Amniotic epithelial cell (primary cell): ENCODE measurements at regions not wholly inside any gene's neighbourhood (a gene's known extent, or its start where the extent isn't known, plus 50 kb on each side); places are given as distances from the start of the nearest gene placed in this dataset.
A peak's percentile ranks its signal among the peaks of the same experiment; 100 is the strongest.

ENCODE experiments used
- DNase-seq: peaks from one replicate; pipeline ENCODE4 v3.0.0-alpha.2; 2010; ENCODE audit warnings: low read depth

DNA sequence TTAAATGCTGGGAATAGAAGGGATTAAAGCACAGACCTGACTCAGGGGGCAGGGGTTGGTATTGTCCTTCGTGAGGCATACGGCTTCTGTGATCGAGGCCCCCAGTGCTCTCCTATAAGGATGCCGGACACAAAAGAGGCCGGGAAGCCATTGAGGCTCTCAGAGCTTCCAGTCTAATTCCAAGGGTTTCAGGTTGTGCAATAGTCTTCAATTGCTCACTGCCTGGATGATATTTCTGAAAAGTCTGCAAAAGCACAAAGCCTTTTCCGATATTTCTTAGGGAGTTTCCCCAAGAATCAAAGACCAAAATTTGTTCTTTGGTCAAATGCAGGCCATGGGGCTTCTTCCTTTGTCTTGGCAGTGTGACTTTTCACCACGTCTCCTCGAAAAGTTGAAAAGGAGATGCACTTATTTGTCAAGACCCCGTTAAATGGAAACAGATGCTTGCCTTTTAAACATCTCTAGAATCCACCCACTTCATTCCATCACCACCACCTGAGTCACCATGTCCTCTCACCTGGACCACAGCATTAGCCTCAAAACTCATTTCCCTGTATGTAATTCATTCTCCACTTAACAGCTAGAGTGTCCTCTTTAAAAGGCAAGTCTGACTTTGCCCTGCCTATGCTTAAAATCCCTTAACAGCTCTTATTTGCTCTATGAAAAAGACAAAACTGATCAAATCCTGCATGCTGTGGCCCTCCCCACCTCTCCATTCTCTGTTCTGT, 134.8 kb upstream of the NAMPT start:
- DNase-seq, result peak; percentile 49

DNA sequence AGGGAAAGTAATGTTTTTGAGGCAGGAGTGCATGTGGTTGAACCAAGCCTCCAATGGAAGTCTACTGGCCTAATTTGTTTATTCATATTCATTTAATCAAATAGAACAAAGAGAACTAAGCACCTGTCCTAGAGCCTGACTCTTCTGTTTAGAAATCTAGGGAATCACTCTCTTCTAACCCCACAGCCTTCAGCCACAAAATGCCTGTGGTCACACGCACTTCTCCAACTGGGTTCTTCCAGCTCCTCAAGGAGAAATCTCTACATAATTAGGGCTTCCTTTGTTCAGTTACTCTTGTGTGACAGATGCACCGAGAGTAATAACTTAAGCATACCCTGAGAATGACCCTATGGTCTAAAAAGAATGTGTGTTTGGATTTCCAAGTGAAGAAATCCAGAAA, 133.7 kb upstream of the NAMPT start:
- peak; percentile 96 for DNase-seq

DNA sequence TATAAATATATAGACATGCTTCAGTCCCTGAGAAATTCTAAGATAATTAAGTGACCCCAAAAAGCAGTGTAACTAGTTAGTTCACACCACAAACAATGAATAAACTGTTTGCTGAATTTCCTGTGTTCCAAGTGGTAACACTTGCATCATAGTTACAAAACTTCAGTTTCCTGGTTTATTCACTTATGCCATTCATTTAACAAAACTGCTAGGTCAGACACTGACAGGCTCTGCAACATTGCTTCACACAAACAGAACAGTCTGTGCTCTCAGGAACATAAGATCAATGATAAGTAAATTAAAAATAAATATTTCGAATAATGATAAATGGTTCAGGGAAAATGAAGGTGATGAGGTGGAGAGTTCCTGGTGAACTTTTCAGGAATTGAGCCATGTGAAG, 133.3 kb upstream of the NAMPT start:
- DNase-seq, result peak; percentile 98

DNA sequence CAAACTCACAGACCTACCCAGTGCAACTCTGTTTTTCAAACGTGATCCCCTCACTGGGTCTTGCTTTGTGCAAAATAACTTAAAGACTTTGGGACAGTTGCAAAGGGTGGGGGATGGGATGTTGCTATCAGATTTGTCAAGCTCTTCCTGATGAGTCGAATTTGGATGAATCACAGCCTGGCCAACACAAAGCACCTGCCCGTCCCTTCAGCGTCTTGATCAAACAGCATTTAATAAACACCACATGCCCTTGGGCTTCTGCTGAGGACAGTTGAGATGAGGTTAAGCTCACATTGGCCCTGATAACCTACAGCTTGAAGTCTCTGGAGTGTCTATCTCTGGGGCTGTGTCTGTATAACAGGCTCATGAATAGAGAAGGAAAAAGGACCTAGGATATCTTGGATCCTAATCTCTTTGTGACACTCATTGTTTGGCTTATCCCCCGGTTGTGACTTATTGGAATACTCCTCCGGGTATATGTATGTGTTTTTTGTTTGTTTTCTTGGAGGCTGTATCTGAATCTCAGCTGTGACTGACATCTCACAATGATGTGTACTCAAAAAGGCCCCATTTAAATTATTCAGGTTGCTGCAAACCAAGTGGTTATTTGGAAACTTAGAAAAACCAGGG, 132.6 kb upstream of the NAMPT start:
- peak; percentile 57 for DNase-seq

DNA sequence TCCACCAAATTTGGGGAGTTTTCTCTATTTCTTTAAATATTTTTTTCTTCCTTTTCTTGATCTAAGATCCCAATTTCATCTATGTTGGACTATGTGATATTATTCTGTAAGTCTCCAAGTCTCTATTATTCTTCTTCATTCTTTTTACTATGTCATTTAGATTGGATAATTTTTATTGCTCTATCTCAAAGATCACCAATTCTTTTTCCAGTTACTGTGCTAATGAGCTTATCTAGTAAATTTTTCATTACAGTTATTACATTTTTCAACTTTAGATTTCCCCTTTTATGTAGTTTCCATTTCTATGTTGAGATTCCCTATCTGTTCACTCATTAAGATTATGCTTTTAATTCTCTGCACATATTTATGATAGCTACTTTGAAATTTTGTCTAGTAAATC, 131.6 kb upstream of the NAMPT start:
- DNase-seq, result no peak

DNA sequence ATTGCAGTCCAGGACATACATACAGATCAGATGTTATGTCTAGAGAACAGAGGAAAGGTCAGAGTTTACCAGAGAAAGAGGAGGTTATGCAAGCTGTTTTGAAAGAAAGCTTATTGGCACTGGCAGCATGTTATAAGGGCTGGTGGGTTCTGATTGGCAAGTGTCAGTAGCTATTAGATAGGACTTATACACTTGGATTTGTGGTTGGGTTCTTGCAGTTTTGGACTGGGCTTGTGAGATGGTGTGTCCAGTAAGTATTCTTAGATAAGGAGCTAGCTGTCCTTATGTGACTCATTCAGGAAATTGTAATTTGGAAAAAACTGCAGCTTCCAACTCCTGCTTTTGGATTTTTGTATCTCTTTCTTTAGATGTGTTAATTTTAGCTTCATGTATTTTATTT, 130.7 kb upstream of the NAMPT start:
- peak; percentile 44 for DNase-seq

DNA sequence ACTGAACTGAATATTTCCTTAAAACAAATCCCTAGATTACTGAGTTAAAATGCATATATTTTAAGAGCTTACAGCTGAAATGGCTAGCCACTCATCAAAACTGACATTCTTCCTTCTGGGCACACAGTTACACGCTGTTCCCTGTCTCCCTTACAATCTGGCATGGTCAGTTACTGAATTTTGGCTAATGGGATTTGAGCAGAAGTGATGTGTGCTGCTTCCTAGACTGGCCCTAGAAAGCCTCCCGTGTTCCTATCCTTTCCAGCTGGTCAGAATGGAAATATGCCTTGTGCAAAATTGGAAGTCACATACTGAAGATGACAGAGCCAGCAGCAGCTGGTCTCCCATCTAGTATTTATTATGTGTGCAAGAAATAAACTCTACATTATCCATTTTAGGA, 128.7 kb upstream of the NAMPT start:
- no peak for DNase-seq

DNA sequence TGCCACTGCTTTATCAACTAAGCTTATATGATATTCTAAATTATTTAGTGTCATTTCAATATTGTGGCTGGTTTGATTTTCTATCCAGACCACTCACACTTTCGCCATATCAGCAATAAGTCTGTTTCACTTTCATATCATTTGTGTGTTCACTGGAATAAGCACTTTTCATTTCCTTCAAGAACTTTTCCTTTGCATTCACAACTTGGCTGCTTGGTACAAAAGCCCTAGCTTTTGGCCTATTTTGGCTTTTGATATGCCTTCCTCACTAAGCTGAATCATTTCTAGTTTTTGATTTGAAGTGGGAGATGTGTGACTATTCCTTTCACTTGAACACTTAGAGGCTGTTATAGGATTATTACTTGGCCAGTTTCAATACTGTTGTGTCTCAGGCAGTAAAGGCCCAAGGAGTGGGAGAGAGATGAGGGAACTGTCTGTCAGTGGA, 120.9 kb upstream of the NAMPT start:
- no peak for DNase-seq

DNA sequence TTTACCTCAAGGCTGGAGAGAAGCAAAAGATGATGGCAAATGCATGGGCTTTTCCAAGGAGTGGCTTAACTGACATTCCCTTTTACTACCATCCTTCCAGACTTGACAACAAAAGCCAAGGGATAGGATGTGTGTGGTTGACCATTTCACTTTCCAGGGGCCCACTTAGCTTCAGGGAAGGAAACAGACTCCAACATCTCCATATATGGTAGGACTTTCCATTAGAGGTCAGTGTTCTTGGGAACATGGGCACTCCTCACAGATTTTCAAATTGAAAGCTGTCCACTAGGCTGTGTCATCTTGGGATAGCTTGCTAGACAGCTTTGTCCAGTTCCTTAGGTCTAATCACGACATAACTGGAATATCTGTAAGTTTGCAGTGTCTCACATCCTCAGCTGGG, 118.1 kb upstream of the NAMPT start:
- no peak for DNase-seq

DNA sequence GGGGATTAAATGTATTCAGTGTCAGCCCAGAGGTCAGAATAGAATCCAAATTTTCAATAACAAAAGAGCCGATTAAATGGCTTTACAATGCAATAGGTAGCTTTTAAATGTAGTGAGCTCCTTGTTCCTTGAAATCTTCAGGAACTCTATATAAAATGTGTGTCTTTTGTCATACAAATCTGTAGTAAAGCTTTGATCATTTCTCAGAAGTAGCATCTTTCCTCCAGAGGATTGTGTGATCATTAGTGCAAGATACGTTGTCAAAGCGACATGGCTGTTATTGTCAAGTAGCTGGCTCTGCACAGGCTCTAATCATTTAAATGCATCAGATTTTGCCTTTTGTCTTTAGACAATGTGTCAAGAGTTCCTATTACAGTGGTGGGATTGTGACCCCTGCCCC, 116.1 kb upstream of the NAMPT start:
- DNase-seq, result no peak

DNA sequence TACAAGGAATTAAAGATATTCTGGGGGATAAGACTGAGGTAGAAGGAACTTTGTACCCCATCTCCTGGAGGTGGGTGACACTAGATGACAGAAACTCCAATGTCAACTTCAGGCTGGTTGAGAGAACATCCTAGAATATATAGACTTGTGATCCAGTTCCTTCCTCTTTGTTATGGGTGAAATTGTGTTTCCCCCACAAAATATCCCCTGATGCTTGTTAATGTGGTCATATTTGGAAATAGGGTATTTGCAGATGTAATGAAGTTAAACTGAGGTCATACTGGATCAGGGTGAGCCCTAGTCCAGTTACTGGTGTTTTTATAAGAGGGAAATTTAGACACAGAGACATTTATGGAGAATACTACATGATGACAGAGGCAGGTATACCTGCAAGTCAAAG, 114.0 kb upstream of the NAMPT start:
- no peak for DNase-seq

DNA sequence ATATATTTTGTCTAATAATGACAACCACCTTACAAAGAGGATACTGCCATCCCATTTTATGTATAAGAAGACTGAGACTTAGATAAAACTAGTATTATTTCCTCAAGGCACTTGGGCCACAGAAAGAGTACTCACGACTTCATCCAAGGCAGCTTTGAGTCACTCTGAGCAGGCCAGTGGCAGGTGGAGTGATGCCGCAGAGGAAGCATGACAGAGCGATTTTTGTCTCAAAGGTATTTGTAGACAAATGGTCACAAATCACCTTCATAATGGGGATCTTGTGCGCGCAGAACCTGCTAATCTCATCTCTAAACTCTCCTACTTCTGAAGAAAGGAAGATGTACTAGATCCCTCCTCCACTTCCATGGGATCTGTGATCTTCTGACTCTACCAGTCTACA, 113.2 kb upstream of the NAMPT start:
- DNase-seq, result no peak

DNA sequence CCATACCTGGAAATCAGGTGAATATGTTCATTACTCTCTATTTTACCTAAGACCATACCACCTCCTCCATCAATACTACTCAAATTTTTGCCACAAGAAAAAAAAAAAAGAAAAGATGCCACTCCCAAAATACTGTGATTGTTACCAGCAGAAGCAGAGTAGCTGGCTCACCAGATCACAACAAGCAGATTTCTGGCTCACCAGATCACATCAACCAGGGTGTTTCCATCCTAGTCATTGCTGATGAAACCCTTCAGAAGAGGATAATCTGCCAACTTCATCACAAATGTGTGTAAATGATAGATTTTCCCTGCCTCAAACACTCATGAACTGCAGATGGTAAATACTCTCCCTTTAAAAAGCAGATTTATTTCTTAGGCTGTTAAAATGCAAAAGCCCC, 109.7 kb upstream of the NAMPT start:
- DNase-seq, result no peak

DNA sequence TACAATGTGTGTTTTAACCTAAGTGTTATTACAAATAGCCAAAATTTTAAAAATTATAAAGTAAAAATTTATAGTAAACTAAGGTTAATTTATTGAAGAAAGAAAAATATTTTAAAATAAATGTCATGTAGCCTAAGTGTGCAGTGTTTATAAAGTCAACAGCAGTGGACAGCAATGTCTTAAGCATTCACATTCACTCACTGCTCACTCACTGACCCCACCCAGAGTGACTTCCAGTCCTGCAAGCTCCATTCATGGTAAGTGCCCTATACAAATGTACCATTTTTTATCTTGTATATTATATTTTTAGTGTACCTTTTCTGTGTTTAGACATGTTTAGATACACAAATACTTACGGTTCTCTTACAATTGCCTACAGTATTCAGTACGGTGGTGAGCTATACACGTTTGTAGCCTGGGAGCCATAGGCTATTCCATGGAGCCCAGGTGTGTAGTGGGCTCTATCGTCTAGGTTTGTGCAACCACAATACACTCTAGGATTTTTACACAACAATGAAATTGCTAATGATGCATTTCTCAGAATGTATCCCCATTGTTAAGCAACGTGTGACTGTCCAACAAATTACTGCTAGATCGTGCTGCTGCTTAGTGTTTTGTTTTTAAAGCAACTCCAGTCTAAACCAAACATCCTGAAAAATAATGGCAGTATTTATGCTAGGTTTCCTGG, 108.9 kb upstream of the NAMPT start:
- DNase-seq, result no peak

DNA sequence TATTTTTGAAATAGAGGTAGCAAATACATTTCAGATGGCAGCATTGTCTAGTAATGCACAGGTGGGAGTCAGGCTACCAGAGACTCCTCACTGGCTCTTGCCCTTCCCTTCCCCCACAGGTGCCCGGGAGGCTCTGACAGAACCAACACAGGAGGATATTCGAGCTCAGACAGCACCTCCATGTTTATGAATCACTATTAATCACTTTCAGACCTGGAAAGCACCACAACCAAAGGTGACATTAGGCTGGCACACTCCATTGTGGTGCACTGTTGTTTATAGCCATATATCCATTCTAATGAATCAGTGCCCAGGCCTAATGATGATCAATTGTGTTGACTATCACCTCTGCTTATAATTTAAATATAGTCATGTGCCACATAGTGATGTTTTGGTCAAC, 107.8 kb upstream of the NAMPT start:
- DNase-seq, result no peak

DNA sequence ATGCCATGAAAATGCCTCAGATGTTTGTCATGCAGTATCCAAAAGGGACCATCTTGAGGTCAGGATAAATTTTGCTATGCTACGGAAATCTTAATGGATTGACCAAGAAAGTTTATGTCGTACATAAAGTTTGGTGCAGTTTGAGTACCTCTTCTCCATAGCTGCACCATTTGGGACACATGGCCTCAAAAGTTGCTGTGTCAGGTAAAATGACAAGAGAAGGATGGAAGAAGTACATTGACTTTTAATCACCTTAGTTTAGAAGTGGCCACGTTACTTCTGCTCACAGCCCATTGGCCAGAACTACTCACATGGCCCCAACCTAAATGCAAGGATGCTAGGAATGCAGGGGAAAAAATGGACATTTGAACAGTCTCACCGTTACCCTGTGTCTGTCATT, 107.4 kb upstream of the NAMPT start:
- no peak for DNase-seq

DNA sequence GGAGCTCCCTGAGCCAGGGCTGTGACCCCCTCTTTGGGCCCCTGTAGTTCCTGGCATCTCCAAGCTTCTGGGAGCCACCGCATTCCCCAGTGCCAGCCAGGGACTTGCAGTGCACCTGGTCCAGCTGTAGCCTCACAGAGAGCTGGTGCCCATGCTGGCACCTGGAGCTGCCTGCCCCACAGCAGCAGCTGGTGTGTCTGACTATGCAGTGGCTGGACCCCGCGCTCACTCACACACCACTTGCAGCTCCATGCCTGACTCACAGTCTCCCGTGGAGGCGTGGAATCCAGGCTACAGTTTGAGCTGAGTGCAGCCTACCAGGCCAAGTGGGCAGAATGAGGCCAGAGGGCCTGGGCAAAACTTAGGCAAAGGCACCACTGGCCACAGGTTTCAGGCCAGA, 102.2 kb upstream of the NAMPT start:
- DNase-seq, result no peak

DNA sequence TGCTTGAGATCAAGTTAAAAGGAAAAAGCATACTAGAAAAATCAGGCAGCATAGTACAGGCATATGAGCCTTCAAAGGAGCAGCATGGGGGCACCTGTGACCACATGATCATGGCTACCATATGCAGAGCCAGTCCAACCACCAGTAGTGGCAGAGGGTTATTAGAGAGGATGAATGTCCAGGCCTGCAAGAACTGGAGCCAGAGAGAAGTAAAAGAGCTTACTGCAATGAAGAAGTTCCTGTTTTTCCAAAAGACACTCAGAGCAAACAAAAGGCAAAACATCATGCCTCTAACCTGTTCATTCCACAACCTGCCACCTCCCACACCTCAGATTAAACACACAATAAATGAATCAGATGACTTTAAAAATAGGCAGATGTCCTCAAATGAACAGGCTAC, 99.6 kb upstream of the NAMPT start:
- DNase-seq, result no peak

DNA sequence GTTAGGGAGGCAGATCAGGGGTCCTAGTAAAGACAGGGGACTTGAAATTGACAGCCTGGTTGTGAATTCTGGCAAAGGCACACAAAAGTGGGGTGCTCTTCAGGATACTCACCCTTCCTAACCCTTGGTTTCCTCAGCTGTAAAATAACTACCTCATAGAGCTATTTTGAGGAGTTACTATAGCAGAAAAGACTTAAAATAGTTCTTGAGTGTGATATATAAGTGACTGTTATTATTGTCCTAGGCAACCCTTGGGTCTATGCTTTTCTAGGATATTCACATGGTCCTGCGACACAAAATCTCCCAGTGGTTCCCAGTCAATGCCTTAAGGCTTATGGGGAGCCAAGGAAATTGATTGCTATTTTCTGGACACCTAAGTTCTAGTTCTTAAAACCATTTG, 98.1 kb upstream of the NAMPT start:
- DNase-seq, result no peak

DNA sequence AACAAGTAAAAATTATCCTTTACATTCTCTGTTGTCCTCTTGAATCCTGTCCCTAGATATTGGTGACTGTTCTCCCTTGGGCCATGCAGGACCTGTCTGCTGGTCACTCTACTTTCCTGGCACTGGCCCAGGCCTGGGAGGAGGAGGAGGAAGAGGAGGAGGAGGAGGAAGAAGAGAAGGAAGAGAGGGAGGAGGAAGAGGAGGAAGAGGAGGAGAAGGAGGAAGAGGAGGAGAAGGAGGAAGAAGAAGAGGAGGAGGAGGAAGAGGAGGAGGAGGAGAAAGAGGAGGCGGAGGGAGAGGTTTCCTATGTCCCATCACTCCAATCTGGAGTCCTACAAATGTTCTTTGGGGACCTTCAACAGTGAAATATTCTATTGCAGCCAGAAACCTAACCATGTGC, 97.3 kb upstream of the NAMPT start:
- no peak for DNase-seq

DNA sequence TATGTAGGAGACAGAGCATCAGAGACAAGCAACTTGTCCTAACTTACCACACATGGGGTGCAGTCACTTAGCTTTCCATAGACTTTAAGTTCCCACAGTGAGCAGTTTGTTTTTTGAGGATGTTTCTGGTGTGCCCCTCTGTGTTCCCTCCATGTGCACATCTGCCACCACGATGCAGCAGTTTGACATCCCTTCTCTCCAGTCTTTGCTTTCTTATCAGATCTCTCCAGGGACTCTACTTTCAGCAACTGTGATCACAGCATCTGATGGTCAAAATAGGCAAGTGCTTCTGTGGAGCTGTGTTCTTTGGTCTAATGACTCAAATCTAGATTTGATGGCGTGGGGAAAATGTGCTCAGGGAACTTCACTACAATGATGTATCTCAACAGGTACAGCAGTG, 96.5 kb upstream of the NAMPT start:
- no peak for DNase-seq

DNA sequence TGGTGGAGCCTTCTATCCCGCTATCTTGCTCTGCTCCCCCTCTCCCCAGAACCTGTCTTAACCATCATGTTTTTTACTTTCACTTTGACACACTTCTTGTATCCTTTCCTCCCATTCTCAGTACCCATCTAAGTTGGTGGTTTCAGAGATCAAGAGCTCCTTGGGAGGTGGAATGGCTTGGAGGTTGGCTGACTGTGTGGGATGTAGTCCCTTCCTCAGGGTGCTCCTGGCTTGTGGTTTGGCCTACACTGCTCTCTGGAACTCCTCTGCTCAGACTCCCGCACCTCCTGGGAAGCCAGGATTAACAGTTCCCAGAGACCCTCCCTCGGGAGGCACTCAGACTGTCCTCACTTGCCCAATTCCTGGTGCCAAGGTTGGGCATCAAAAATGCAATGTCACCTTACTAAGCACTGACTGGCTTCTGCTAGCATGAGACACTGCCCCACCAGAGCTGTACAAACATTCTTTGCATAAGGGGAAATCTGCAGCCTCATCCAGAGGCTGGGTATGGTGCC, 93.1 kb upstream of the NAMPT start:
- DNase-seq, result peak; percentile 49
